ENCODE measurements at regions not wholly inside any gene's neighbourhood (a gene's known extent, or its start where the extent isn't known, plus 50 kb on each side); places are given as distances from the start of the nearest gene placed in this dataset.

DNA sequence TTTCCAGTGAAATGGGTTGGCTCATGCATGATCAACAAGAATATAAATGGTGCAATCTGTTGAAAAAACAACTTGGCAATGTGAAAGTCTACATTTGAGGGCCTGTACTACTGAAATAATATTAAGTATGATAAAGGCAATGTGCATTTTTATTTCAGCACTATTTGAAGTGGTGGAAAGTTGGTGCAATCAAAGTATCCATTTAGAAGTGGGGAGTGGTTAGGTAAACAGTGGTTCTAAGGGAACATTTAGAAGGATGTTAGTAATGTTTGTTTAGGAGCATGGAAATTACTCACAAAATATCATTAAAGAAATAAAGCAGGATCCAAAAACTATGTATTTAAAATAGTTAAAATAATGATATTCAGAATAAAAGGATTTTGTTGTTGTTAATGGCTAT is 60.2 kb downstream of the CHRM3 start:
- no peak overlapping the region for H3K4me3 Mint-ChIP-seq
- no peak for DNase-seq (ENCODE audit: low spot score)
- Histone ChIP-seq H2AFZ (replicated peaks) (no peak overlapping the region), H3K79me2 (ENCODE audit: low read depth) (no peaks in the 10 kb centered on the region), H3K4me3 (no peak overlapping the region), H4K20me1 (ENCODE audit: low read depth) (no peaks in the 10 kb centered on the region), H3K27ac (no peak overlapping the region), H3K9me3 (ENCODE audit: low read depth) (no peaks in the 10 kb centered on the region), H3F3A (ENCODE audit: low read depth) (no peaks in the 10 kb centered on the region), H3K9ac (no peak overlapping the region), H3K36me3 (no peaks in the 10 kb centered on the region), H3K4me1 (no peaks in the 10 kb centered on the region), H3K4me2 (no peak overlapping the region), H3K27me3 (no peaks in the 10 kb centered on the region)
- H3K9me3 Mint-ChIP-seq: no peaks in the 10 kb centered on the region
- H3K27ac Mint-ChIP-seq: no peak overlapping the region
- H3K4me1 Mint-ChIP-seq: no peaks in the 10 kb centered on the region
- no peaks in the 10 kb centered on the region for H3K36me3 Mint-ChIP-seq
- H3K27me3 Mint-ChIP-seq (ENCODE audit: insufficient read depth, low read depth): no peaks in the 10 kb centered on the region
- TF ChIP-seq EZH2 (IDR thresholded peaks at IDR 0.05): no peak
- no peak for TF ChIP-seq EZH2phosphoT487 (IDR thresholded peaks at IDR 0.05)
- TF ChIP-seq, protein P1, sequence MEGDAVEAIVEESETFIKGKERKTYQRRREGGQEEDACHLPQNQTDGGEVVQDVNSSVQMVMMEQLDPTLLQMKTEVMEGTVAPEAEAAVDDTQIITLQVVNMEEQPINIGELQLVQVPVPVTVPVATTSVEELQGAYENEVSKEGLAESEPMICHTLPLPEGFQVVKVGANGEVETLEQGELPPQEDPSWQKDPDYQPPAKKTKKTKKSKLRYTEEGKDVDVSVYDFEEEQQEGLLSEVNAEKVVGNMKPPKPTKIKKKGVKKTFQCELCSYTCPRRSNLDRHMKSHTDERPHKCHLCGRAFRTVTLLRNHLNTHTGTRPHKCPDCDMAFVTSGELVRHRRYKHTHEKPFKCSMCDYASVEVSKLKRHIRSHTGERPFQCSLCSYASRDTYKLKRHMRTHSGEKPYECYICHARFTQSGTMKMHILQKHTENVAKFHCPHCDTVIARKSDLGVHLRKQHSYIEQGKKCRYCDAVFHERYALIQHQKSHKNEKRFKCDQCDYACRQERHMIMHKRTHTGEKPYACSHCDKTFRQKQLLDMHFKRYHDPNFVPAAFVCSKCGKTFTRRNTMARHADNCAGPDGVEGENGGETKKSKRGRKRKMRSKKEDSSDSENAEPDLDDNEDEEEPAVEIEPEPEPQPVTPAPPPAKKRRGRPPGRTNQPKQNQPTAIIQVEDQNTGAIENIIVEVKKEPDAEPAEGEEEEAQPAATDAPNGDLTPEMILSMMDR (IDR thresholded peaks at IDR 0.05): no peak

DNA sequence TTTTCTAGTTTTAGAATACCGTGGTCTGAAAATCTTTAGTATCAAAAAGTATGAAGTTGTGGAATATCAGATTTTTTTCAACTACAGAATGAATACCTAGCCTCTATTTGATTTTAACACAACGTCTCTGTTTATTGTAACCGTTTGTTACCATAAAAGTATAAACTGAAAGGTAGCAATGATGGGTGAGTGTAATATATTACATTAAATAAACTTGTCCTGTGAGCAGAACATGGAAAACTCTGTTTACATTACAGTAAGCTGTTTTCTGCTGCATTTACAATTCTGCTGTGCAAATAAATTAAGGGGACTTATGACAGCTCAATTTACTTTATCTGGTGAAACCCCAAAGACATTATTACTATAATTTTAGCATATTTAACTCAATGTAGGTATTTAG is 62.5 kb downstream of the CHRM3 start:
- Histone ChIP-seq H3K9me3 (ENCODE audit: low read depth) (no peaks in the 10 kb centered on the region), H4K20me1 (ENCODE audit: low read depth) (no peaks in the 10 kb centered on the region), H3K4me3 (no peak overlapping the region), H3K27me3 (no peaks in the 10 kb centered on the region), H3K36me3 (no peaks in the 10 kb centered on the region), H3K79me2 (ENCODE audit: low read depth) (no peaks in the 10 kb centered on the region), H2AFZ (replicated peaks) (no peak overlapping the region), H3K9ac (no peak overlapping the region), H3F3A (ENCODE audit: low read depth) (no peaks in the 10 kb centered on the region), H3K4me1 (no peaks in the 10 kb centered on the region), H3K4me2 (no peak overlapping the region), H3K27ac (no peak overlapping the region)
- Mint-ChIP-seq H3K27me3 (ENCODE audit: insufficient read depth, low read depth) (no peaks in the 10 kb centered on the region), H3K27ac (no peak overlapping the region), H3K4me3 (no peak overlapping the region), H3K4me1 (no peaks in the 10 kb centered on the region), H3K36me3 (no peaks in the 10 kb centered on the region), H3K9me3 (no peaks in the 10 kb centered on the region)
- TF ChIP-seq, protein P1 (IDR thresholded peaks at IDR 0.05): no peak
- TF ChIP-seq EZH2 (IDR thresholded peaks at IDR 0.05) (no peak), EZH2phosphoT487 (IDR thresholded peaks at IDR 0.05) (no peak)
- DNase-seq (ENCODE audit: low spot score): no peak

DNA sequence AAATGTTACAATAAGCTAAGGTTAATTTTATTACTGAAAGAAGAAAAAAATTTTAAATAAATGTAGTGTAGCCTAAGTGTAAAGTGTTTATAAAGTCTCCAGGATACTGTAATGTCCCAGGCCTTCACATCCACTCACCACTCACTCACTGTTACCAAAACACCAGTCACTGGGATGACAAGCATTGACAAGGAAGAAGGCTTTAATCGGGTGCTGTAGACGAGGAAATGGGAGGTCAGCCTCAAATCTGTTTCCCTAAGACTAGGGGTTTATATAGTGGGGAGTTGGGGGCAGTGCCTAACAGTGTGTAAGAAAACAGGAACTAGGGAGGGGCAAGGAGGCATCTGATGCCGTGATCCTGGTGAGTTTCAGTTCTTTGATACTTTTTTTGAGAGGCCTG is 69.4 kb downstream of the CHRM3 start:
- no peaks in the 10 kb centered on the region for H3K4me1 Mint-ChIP-seq
- H3K36me3 Mint-ChIP-seq: no peaks in the 10 kb centered on the region
- Histone ChIP-seq H3K27me3 (no peaks in the 10 kb centered on the region), H3K9me3 (ENCODE audit: low read depth) (no peaks in the 10 kb centered on the region), H3F3A (ENCODE audit: low read depth) (no peaks in the 10 kb centered on the region), H3K4me3 (no peak overlapping the region), H3K4me2 (no peak overlapping the region), H3K79me2 (ENCODE audit: low read depth) (no peaks in the 10 kb centered on the region), H3K4me1 (no peaks in the 10 kb centered on the region), H4K20me1 (ENCODE audit: low read depth) (no peaks in the 10 kb centered on the region), H3K36me3 (no peaks in the 10 kb centered on the region), H3K9ac (no peak overlapping the region), H2AFZ (replicated peaks) (no peak overlapping the region), H3K27ac (no peak overlapping the region)
- H3K4me3 Mint-ChIP-seq: no peak overlapping the region
- TF ChIP-seq EZH2 (IDR thresholded peaks at IDR 0.05) (no peak), EZH2phosphoT487 (IDR thresholded peaks at IDR 0.05) (no peak)
- TF ChIP-seq, protein P1 (IDR thresholded peaks at IDR 0.05): no peak
- no peaks in the 10 kb centered on the region for H3K27me3 Mint-ChIP-seq (ENCODE audit: insufficient read depth, low read depth)
- no peak for DNase-seq (ENCODE audit: low spot score)
- H3K27ac Mint-ChIP-seq: no peak overlapping the region
- no peaks in the 10 kb centered on the region for H3K9me3 Mint-ChIP-seq

DNA sequence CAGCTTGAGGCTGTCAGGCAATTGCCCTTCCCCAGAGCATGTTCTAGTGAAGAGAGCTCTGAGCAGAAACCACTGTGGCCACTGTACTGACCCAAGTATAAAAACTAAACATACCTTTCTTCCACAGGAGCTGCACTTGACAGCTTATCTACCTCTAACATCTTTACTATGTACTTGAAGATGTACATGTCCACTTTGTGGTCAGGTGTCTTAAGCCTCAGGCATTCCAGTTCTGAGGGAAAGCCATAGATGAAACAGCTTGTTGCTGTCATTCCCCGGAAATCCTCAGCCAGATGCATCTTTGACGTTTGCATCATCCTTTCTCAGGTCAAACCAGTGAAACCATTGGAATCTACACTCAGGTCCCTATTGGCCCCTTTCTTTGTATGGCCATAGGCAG is 70.4 kb downstream of the CHRM3 start:
- Mint-ChIP-seq H3K4me3 (no peak overlapping the region), H3K27me3 (ENCODE audit: insufficient read depth, low read depth) (no peaks in the 10 kb centered on the region), H3K27ac (no peak overlapping the region), H3K9me3 (no peaks in the 10 kb centered on the region), H3K4me1 (no peaks in the 10 kb centered on the region), H3K36me3 (no peaks in the 10 kb centered on the region)
- H2AFZ ChIP-seq (replicated peaks): no peak overlapping the region
- no peaks in the 10 kb centered on the region for H3K36me3 ChIP-seq
- DNase-seq (ENCODE audit: low spot score): no peak
- no peak overlapping the region for H3K9ac ChIP-seq
- no peaks in the 10 kb centered on the region for H3K27me3 ChIP-seq
- no peak overlapping the region for H3K27ac ChIP-seq
- TF ChIP-seq EZH2phosphoT487 (IDR thresholded peaks at IDR 0.05) (no peak), EZH2 (IDR thresholded peaks at IDR 0.05) (no peak)
- TF ChIP-seq, protein P1 (IDR thresholded peaks at IDR 0.05): no peak
- H3F3A ChIP-seq (ENCODE audit: low read depth): no peaks in the 10 kb centered on the region
- no peaks in the 10 kb centered on the region for H3K9me3 ChIP-seq (ENCODE audit: low read depth)
- H4K20me1 ChIP-seq (ENCODE audit: low read depth): no peaks in the 10 kb centered on the region
- no peaks in the 10 kb centered on the region for H3K79me2 ChIP-seq (ENCODE audit: low read depth)
- no peaks in the 10 kb centered on the region for H3K4me1 ChIP-seq
- no peak overlapping the region for H3K4me2 ChIP-seq
- no peak overlapping the region for H3K4me3 ChIP-seq
